GM23338 (cell line): ENCODE measurements at regions not wholly inside any gene's neighbourhood (a gene's known extent, or its start where the extent isn't known, plus 50 kb on each side); places are given as distances from the start of the nearest gene placed in this dataset.

Experiments used
- ATAC-seq: fragments of 200-7000 bp; cut with Tn5 transposase; 3 replicates; pipeline ENCODE4 v1.9.1; 2020
- DNase-seq: peaks from one replicate; pipeline ENCODE4 v3.0.0-alpha.2; 2015; ENCODE audit warnings: low spot score
- H2AFZ ChIP-seq: fragments of 200-600 bp; sonication (generic); 2 replicates; pipeline ENCODE4 v1.8.0; 2016; ENCODE audit warnings: antibody characterized with exemption, mild to moderate bottlenecking, moderate library complexity
- H3F3A ChIP-seq: fragments of 200-600 bp; sonication (generic); replicated peaks from 2 replicates; pipeline ENCODE4 v1.8.0; 2017; ENCODE audit warnings: antibody characterized with exemption, mixed run types, low read depth
- H3K27ac ChIP-seq: fragments of 200-600 bp; sonication (generic); 2 replicates; pipeline ENCODE4 v1.6.1; 2016; ENCODE audit warnings: low read depth
- H3K27me3 ChIP-seq: fragments of 200-600 bp; sonication (generic); 2 replicates; pipeline ENCODE4 v1.8.0; 2016; ENCODE audit warnings: mild to moderate bottlenecking, mixed run types, moderate library complexity; ENCODE audit not compliant: insufficient read depth
- H3K36me3 ChIP-seq: fragments of 200-600 bp; sonication (generic); 2 replicates; pipeline ENCODE4 v1.8.0; 2016; ENCODE audit warnings: mild to moderate bottlenecking; ENCODE audit not compliant: insufficient read depth
- H3K4me1 ChIP-seq: fragments of 200-600 bp; sonication (generic); 2 replicates; pipeline ENCODE4 v1.8.0; 2016; ENCODE audit warnings: mild to moderate bottlenecking, moderate library complexity; ENCODE audit not compliant: insufficient read depth
- H3K4me2 ChIP-seq: fragments of 200-600 bp; sonication (generic); 2 replicates; pipeline ENCODE4 v1.7.1; 2017; ENCODE audit warnings: mixed run types
- H3K4me3 ChIP-seq: fragments of 200-600 bp; sonication (generic); 2 replicates; pipeline ENCODE4 v1.6.1; 2016; ENCODE audit warnings: mixed run types
- H3K79me2 ChIP-seq: fragments of 200-600 bp; sonication (generic); replicated peaks from 2 replicates; pipeline ENCODE4 v1.8.0; 2017; ENCODE audit warnings: mild to moderate bottlenecking; ENCODE audit not compliant: insufficient read depth
- H3K9me2 ChIP-seq: fragments of 200-600 bp; sonication (generic); 2 replicates; pipeline ENCODE4 v1.8.0; 2017; ENCODE audit not compliant: insufficient read depth
- H4K20me1 ChIP-seq: fragments of 200-600 bp; sonication (generic); replicated peaks from 2 replicates; pipeline ENCODE4 v1.8.0; 2017; ENCODE audit warnings: mild to moderate bottlenecking; ENCODE audit not compliant: insufficient read depth
- H3K27ac Mint-ChIP-seq: 2 replicates; pipeline ENCODE4 v1.8.0; 2020; ENCODE audit warnings: inconsistent platforms, mild to moderate bottlenecking, moderate library complexity, mixed read lengths
- H3K27me3 Mint-ChIP-seq: 3 replicates; pipeline ENCODE4 v1.8.0; 2022; ENCODE audit warnings: low read depth, mild to moderate bottlenecking, moderate library complexity, mixed read lengths, inconsistent platforms; ENCODE audit not compliant: insufficient read depth, poor library complexity
- H3K36me3 Mint-ChIP-seq: 3 replicates; pipeline ENCODE4 v1.8.0; 2021; ENCODE audit warnings: low read depth, mild to moderate bottlenecking, inconsistent platforms, moderate library complexity, mixed read lengths
- H3K4me1 Mint-ChIP-seq: 3 replicates; pipeline ENCODE4 v1.8.0; 2020; ENCODE audit warnings: mild to moderate bottlenecking, inconsistent platforms, mixed read lengths
- H3K4me3 Mint-ChIP-seq: 3 replicates; pipeline ENCODE4 v1.8.0; 2021; ENCODE audit warnings: moderate library complexity, mild to moderate bottlenecking, inconsistent platforms, mixed read lengths
- H3K9me3 Mint-ChIP-seq: 3 replicates; pipeline ENCODE4 v1.8.0; 2020; ENCODE audit warnings: moderate library complexity, mild to moderate bottlenecking, inconsistent platforms, mixed read lengths
- CREB1 ChIP-seq: fragments of 250-450 bp; sonication (Bioruptor Pico); IDR thresholded peaks from 2 replicates; pipeline ENCODE4 v1.5.0; 2020; ENCODE audit warnings: low read depth, mild to moderate bottlenecking, moderate library complexity
- EZH2 ChIP-seq: fragments of 200-600 bp; sonication (generic); IDR thresholded peaks from one replicate; pipeline ENCODE4 v1.8.0; 2017; ENCODE audit warnings: antibody characterized with exemption, mild to moderate bottlenecking, low read depth; ENCODE audit not compliant: unreplicated experiment
- JUNB ChIP-seq: IDR thresholded peaks from one replicate; pipeline ENCODE4 v1.6.1; 2016; ENCODE audit warnings: antibody characterized with exemption; ENCODE audit not compliant: unreplicated experiment
- NANOG ChIP-seq: IDR thresholded peaks from 2 replicates; pipeline ENCODE4 v1.6.1; 2016; ENCODE audit warnings: antibody characterized with exemption, borderline replicate concordance
- POLR2AphosphoS5 ChIP-seq: IDR thresholded peaks from 2 replicates; pipeline ENCODE4 v1.6.1; 2016; ENCODE audit warnings: antibody characterized with exemption, low read depth
- REST ChIP-seq: IDR thresholded peaks from one replicate; pipeline ENCODE4 v1.6.1; 2018; ENCODE audit warnings: antibody characterized with exemption; ENCODE audit not compliant: unreplicated experiment
- STAT1 ChIP-seq: IDR thresholded peaks from one replicate; pipeline ENCODE4 v1.6.1; 2016; ENCODE audit warnings: antibody characterized with exemption; ENCODE audit not compliant: unreplicated experiment
- ZNF114 ChIP-seq: fragments of 250-450 bp; sonication (Bioruptor Pico); IDR thresholded peaks from 2 replicates; pipeline ENCODE4 v1.5.0; 2020; ENCODE audit warnings: mild to moderate bottlenecking, moderate library complexity
- ZNF331 ChIP-seq: fragments of 250-450 bp; sonication (Bioruptor Pico); IDR thresholded peaks from 2 replicates; pipeline ENCODE4 v1.5.0; 2020; ENCODE audit warnings: low read depth, mild to moderate bottlenecking, moderate library complexity
- TF ChIP-seq, protein P1 (sequence below): fragments of 250-450 bp; sonication (Bioruptor Pico); IDR thresholded peaks from 2 replicates; pipeline ENCODE4 v1.5.0; 2020; ENCODE audit warnings: mild to moderate bottlenecking, moderate library complexity

- peak overlapping the region; percentile 40 for H3K27ac Mint-ChIP-seq
- H3K36me3 Mint-ChIP-seq = no peaks in the 10 kb centered on the region; the same call in 2 of the 3 replicates
- ATAC-seq (peak; percentile 37), DNase-seq (peak; percentile 5)
- Histone ChIP-seq H3K36me3 (no peaks in the 10 kb centered on the region), H4K20me1 (no peaks in the 10 kb centered on the region), H3K79me2 (no peaks in the 10 kb centered on the region), H2AFZ (no peak overlapping the region), H3K4me2 (no peak overlapping the region), H3F3A (no peaks in the 10 kb centered on the region), H3K27ac (no peak overlapping the region), H3K27me3 (no peaks in the 10 kb centered on the region), H3K4me1 (peaks cover 2% of the 10 kb centered on the region; the same call in 1 of the 2 replicates), H3K4me3 (no peak overlapping the region), H3K9me2 (no peaks in the 10 kb centered on the region)
- H3K9me3 Mint-ChIP-seq = peaks cover 4% of the 10 kb centered on the region; the same call in 1 of the 3 replicates
- no peak overlapping the region for H3K4me3 Mint-ChIP-seq
- no peaks in the 10 kb centered on the region for H3K27me3 Mint-ChIP-seq
- H3K4me1 Mint-ChIP-seq = peaks cover 6% of the 10 kb centered on the region; the same call in 2 of the 3 replicates
- TF ChIP-seq, protein P1, sequence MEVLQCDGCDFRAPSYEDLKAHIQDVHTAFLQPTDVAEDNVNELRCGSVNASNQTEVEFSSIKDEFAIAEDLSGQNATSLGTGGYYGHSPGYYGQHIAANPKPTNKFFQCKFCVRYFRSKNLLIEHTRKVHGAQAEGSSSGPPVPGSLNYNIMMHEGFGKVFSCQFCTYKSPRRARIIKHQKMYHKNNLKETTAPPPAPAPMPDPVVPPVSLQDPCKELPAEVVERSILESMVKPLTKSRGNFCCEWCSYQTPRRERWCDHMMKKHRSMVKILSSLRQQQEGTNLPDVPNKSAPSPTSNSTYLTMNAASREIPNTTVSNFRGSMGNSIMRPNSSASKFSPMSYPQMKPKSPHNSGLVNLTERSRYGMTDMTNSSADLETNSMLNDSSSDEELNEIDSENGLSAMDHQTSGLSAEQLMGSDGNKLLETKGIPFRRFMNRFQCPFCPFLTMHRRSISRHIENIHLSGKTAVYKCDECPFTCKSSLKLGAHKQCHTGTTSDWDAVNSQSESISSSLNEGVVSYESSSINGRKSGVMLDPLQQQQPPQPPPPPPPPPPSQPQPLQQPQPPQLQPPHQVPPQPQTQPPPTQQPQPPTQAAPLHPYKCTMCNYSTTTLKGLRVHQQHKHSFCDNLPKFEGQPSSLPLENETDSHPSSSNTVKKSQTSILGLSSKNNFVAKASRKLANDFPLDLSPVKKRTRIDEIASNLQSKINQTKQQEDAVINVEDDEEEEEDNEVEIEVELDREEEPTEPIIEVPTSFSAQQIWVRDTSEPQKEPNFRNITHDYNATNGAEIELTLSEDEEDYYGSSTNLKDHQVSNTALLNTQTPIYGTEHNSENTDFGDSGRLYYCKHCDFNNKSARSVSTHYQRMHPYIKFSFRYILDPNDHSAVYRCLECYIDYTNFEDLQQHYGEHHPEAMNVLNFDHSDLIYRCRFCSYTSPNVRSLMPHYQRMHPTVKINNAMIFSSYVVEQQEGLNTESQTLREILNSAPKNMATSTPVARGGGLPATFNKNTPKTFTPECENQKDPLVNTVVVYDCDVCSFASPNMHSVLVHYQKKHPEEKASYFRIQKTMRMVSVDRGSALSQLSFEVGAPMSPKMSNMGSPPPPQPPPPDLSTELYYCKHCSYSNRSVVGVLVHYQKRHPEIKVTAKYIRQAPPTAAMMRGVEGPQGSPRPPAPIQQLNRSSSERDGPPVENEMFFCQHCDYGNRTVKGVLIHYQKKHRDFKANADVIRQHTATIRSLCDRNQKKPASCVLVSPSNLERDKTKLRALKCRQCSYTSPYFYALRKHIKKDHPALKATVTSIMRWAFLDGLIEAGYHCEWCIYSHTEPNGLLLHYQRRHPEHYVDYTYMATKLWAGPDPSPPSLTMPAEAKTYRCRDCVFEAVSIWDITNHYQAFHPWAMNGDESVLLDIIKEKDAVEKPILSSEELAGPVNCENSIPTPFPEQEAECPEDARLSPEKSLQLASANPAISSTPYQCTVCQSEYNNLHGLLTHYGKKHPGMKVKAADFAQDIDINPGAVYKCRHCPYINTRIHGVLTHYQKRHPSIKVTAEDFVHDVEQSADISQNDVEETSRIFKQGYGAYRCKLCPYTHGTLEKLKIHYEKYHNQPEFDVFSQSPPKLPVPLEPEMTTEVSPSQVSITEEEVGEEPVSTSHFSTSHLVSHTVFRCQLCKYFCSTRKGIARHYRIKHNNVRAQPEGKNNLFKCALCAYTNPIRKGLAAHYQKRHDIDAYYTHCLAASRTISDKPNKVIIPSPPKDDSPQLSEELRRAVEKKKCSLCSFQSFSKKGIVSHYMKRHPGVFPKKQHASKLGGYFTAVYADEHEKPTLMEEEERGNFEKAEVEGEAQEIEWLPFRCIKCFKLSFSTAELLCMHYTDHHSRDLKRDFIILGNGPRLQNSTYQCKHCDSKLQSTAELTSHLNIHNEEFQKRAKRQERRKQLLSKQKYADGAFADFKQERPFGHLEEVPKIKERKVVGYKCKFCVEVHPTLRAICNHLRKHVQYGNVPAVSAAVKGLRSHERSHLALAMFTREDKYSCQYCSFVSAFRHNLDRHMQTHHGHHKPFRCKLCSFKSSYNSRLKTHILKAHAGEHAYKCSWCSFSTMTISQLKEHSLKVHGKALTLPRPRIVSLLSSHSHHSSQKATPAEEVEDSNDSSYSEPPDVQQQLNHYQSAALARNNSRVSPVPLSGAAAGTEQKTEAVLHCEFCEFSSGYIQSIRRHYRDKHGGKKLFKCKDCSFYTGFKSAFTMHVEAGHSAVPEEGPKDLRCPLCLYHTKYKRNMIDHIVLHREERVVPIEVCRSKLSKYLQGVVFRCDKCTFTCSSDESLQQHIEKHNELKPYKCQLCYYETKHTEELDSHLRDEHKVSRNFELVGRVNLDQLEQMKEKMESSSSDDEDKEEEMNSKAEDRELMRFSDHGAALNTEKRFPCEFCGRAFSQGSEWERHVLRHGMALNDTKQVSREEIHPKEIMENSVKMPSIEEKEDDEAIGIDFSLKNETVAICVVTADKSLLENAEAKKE (CRISPR knock-in tag) = no peak
- TF ChIP-seq ZNF331 (CRISPR knock-in tag) (no peak), NANOG (no peak), REST (no peak), EZH2 (no peak), JUNB (no peak), POLR2AphosphoS5 (no peak), STAT1 (no peak), CREB1 (CRISPR knock-in tag) (no peak), ZNF114 (no peak)
Observed at GRCh38 chrY:16993551-16993950, 886.5 kb downstream of the CDY2B start.
